GOT3 (cell line): ENCODE measurements at regions not wholly inside any gene's neighbourhood (a gene's known extent, or its start where the extent isn't known, plus 50 kb on each side); places are given as distances from the start of the nearest gene placed in this dataset.
"Not testable (repeated sequence)": the region's sequence is repeated elsewhere in the genome, so short reads cannot be mapped to it uniquely, and the experiment has no call there.

Source experiments
- DNase-seq: peaks from one replicate; lab custom pipeline; 2025; ENCODE audit warnings: mixed read lengths; lab: John Stamatoyannopoulos, UW

DNA sequence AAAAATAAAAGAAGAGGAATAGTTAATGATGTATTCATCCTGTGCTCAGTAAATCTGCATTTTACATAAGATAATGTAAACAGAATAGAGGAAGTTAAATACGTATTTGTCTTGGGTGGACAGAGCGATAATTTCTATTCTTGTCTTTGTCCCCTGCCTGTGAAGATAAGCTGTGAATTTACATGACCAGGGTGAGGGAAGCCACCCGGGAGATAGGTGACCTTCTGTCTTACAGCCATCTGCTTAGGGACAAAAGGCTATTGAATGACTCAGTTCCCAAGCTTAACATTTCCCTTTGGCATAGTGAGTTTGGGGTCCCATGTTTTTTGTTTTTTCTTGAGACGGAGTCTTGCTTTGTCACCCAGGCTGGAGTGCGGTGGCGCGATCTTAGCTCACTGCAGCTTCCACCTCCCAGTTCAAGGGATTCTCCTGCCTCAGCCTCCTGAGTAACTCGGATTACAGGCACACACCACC lies 88.7 kb upstream of the KCTD7 start:
- DNase-seq: no peak

DNA sequence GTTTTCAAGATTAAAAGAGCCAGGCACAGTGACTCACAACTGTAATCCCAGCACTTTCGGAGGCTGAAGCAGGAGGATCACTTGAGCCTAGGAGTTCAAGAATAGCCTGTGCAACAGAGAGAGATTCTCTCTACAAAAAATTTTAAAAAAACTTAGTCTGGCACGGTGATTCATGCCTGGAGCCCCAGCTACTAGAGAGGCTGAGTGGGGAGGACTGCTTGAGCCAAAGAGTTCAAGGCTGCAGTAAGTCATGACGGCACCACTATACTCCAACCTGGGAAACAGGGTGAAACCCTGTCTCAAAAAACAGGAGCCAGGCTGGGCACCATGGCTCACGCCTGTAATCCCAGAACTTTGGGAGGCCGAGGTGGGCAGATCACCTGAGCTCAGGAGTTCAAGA lies 86.6 kb upstream of the KCTD7 start:
- no peak for DNase-seq

DNA sequence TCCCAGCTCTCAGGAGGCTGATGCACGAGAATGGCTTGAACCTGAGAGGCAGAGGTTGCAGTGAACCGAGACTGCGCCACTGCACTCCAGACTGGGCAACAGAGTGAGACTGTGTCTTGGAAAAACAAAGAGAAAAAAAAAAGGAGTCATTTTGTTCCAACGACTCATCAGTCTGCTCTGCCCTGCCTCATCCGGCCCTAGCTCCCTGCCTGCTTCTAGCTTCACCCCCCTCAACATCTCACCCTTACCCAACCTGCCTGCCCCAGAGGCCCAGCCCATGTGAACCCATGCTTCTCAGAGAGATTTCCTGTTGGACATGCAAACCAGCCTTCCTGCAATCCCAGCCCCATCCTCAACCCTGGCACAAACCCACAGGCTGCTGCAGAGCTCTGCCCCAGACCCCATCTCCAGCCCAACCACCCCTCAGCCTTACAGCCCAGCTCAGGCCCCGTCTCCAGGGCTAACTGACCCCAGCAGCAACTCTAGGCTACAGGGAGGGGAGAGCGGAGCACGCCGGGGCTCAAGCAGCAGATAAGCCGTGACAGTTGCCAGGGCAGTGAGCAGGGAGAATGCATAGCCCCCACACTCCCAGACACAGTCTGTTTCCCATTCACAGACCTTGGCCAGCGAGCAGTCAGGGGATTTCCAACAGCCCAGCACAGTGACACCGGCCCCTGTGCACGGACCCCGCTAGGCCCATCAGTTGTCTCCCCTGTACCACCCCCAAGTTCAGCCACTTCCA lies 86.0 kb upstream of the KCTD7 start:
- no peak for DNase-seq

DNA sequence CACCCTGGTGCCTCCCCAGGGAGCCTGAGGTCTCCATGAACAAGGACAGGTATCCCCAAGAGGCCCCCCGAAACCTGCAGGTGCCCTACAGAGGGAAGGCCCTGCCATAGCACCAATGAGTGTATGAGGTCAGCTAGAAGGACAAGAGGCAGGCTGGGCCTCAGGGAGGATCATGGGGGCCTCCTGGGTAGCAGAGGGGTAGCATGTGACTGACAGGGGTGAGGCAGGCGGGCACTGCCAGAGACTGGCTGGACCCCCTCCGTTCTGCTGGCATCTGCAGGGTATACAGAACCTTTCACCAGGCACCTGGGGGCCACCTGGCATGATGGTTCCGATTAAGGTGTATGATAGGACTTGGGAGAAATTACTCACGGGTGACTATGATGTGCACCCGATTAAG lies 79.2 kb upstream of the KCTD7 start:
- no peak for DNase-seq

DNA sequence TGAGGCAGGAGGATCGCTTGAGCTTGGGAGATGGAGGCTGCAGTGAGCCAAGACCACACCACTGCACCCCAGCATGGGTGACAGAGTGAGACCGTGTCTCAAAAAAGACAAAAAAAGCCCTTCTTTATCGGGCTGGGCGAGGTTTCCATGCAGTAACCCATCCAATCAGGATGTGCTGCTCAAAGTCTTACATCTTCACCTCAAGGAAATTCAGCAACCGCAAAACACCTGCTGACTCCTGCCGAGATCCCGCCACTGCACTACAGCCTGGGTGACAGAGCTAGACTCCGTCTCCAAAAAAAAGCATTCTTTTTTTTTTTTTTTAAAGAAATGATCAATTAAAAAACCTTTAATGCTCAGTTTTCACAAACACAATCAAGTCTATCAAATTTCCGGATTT lies 75.7 kb upstream of the KCTD7 start:
- no peak for DNase-seq

DNA sequence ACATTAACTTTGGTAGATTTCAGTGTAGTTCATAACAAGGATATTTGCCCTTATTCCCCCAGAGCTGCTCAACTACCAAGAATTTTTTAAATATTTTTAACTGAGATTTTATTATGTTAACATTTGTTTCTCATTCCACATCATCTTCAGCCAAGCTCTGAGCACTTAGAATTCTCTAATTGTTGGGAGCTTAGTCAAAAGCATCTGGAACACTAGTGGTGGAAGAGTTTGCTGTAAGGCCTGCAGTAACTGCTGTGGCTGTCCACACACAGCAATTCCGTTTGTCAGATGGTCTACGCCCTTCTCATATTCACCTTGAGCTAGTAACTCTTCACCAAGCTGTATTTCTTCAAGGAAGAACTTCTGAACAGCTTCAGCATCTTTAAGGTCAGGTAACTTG lies 75.0 kb upstream of the KCTD7 start:
- DNase-seq: not testable (repeated sequence)

DNA sequence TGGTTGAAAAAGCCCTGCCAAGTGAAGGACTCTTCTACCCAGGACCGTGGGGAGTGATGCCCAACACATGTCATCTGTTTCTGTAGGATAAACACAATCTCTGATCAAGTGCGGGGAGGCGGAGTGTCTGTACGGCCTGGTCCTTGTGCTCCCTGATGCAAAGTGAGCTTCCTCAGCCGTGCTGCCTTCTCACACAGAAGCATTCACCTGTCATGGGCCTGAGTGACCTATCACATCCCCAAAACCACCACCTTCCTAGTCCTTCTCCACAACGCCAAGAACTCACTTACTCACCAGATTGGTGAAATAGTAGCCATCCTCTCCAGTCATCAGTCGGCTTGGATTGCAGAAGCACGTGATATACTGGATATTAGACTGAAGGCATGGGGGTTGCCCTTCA lies 74.4 kb upstream of the KCTD7 start:
- DNase-seq: not testable (repeated sequence)

DNA sequence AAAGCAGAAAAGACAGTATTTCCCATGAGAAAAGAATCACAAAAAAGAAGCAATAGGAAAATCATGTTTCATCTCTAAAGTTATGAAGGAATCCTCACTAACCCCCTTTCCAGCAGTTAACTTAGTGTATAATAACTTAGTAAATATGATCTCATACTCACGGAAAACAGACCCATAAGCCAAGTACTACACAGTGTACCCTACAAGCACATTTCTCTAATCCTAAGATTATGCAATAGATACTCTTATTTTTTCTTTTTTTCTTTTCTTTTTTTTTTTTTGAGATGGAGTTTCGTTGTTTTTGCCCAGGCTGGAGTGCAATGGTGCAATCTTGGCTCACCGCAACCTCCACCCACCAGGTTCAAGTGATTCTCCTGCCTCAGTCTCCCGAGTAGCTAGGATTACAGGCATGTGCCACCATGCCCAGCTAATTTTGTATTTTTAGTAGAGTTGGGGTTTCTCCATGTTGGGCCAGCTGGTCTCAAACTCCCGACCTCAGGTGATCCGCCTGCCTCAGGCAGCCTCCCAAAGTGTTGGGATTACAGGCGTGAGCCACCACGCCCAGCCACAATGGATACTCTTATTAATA lies 73.7 kb upstream of the KCTD7 start:
- DNase-seq: not testable (repeated sequence)

DNA sequence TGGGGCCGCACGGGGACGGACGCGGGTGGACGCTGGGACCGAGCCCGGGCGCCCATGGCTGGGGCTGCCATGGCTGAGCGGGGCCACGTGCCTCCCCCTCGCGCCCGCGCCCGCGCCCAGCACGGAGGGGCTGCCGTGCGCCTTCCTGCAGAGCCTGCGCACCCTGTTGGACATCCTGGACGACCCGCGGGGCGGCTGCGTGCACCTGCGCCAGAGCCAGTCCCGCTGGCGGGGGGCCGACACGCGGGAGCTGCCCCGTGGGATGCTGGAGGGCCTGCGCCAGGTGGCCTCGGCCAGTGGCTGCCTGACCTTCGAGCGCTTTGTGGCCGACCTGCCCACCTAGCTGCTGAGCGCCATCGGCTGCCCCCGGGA lies 72.5 kb upstream of the KCTD7 start:
- DNase-seq: no peak

DNA sequence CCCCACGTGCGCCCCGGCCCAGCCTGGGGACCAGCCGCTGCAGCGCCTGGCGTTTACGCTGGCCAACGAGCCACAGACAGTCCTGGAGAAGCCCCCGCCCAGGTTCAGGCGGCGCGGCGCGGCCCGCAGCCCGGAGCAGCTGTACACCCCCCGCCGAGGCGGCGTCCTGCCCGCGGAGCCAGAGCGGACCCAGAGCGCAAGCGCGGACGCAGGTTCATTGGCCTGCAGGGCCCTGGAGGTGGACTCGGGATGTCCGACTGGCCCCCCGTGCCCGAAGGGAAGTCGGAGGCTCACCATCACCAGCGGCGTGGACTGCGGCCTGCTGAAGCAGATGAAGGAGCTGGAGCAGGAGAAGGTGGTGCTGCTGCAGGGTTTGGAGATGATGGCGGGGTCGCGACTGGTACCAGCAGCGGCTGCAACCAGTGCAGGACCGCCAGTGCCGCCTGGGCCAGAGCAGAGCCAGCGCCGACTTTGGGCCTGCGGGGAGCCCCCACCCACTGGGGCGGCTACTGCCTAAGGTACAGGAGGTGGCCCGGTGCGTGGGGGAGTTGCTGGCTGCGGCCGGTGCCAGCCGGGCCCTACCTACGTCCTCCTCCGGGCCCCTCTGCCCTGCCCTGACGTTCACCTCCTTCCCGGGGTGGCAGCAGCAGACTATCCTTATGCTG lies 72.0 kb upstream of the KCTD7 start:
- no peak for DNase-seq

DNA sequence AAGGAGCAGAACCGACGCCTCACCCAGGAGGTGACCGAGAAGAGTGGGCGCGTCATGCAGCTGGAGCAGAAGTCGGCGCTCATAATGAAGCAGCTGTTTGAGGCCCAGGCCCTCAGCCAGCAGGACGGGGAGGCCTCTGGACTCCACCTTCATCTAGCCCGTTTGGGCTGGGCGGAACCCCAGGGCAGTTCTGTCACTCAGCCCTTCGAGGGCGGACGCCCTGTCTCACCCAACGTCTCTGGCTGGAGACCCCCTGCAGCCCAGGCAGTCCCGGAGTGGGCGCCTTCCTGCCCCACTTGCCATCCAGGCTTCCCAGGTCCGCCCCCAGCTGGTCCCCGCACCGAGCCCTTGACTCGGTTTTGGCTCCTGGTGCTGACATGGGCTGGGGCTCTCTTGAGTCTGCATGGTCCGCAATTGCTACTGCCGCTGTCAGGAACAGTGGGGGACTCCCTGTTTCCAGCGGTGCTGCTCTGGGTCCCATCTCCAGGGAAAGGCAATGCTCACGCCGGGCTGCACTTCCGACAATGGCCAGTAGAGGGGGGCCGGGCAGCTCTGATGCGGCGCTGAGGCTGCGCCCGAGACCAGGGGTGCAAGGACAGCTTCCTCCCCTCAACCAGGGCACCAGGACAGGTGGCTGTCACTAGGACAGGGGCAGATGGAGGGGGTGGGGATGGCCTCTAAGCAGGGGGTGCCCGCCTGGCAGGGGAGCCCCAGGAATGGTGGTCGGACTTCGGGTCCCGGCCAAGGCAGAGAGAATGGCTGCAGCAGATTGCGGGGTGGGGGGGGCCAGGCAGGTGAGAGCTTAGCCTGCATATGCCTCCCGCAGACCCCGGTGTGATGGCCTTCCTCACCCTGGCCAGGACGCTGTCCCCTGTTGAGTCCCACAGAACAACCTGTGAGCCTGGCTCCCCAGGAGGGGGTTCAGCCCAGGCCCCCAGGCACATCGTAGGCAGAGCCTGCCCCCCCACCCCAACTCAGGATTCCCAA lies 71.2 kb upstream of the KCTD7 start:
- DNase-seq: no peak

DNA sequence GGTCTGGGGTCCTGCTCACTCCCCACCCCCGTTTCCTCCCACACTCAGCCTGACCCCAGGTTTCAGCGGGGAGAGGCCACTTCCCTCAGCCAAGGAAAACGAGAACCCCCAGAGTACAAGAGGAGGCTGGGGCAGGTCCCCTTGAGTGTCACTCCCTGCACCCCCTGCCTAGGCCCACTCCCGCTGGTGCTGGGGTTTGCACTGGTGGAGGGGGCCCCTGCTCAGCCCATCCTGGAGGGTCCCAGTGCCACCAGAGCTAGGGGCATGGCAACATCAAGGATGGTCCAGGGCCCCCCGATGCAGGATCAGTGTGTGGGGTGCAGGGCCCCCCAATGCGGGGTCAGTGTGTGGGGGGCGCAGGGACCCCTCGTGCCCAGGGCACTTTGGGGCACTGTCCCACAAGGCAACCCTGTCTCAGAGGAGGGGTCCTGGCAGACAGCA lies 70.5 kb upstream of the KCTD7 start:
- no peak for DNase-seq

DNA sequence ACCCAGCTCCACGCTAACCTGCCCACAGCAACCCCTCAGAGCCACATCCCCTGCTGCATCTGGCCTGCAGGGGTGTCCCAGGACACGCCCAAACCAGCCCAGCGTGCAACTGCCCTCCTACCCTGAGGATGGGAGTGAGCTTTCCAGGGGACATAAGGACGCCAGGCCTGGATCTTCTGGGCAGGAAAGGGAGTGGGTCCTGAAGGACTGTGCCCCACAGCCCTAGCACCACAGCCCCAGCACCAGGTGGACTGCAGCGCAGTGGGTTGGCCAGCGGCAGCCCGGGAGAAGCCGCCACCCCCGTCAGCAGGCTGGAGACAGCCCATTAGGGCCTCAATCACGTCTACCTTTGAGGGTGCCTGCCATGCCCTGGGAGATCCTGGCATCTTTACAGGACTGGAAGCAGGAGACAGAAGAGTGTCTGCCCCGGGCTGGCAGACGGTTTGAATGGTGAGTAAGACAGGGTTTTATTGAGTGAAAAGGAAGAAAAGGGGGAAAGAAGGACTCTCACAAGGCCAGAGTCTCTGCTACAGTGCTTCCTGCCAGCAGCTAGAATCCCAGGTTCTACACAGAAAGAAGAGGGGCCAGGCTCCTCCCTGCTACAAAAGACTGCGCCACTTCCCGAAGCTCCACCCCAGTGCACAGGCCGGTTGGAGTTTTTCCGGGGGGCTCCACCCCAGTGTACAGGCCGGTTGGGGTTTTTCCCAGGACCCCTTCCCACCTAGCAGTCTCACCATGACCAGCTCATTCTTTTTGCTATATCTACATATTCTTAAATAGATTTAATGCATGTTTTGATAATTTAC lies 69.8 kb upstream of the KCTD7 start:
- no peak for DNase-seq

DNA sequence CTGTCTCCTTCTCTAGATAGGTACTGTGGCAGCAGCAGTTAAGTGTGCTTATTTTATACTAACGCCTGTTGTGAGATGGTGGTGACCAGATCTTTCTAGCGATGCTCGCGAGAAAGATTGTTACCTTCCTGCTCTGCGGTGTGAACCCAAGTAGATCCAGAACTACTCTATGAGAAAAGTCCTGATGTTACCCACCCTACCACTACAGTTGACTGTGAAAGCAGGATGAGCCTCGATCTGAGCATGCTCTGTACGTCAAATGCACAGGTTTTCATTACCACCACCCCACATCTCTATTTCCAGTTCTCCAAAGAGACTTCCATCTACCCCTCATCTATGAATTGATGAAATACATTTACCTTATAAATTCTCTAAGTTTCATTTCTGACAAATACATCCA lies 64.6 kb upstream of the KCTD7 start:
- DNase-seq: no peak

DNA sequence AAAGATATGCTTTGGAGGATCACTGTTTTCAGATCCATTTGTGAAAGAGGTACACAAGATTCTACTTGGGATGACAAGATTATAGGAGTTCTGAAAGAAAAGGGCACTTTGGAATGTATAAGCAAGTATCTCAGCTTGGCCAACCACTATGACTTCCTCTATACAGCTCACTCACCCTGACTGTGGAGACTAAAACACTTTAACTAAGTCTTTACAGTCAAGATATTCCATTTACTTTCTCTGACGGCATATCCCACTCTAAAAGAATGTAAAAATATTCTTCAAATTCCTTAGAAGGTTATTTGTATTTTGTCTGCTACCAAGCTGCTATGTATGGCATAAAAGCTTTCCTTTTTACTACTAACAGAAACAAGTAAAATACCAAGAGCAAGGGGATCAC lies 58.5 kb upstream of the KCTD7 start:
- DNase-seq: not testable (repeated sequence)

DNA sequence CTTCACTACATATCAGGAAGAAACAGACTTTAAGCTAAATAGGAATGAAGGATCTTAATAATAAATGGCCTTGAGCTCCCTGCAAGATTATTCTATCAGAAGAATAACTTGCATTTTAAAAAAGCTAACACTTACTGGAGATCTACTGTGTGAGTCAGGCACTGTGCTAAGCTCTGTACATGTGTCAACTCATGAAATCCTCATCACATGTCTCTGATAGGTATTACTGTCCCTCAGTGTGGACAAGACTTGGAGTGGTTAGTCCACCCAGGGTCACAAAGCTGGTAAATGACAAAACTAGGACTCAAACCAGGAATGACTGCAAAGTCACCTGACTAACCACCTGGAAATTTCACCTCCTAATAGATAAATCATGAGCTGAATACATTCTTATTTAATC lies 57.1 kb upstream of the KCTD7 start:
- DNase-seq: no peak

DNA sequence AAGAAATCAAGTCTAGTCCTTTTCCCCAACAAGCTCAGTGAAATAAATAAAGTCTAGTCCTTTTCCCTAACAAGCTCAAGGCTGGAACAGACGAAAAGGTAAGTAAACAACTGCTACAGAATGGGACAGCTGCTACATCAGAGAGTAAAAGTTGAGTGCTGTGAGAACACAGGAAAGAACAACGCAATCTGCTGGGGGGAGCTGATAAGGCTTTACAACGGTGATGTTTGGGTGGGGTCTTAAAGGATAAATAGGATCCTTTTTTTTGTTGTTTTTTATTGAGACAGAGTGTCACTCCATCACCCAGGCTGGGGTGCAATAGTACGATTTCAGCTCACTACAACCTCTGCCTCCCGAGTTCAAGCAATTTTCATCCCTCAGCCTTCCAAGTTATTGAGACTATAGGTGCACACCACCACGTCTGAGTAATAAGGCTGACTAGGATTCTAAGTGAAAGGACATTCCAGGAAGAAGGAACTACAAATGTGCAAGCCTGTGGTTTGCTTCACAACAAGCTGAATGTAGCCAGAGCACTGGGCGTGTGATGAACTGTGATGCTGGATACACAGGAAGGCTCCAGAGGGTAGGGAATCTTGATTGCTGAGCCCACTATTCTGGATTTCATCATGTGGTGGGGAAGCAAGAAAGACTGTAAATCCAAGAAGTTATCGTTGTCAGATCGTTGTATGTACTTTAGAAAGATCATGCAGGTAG lies 54.7 kb upstream of the KCTD7 start:
- DNase-seq: not testable (repeated sequence)

DNA sequence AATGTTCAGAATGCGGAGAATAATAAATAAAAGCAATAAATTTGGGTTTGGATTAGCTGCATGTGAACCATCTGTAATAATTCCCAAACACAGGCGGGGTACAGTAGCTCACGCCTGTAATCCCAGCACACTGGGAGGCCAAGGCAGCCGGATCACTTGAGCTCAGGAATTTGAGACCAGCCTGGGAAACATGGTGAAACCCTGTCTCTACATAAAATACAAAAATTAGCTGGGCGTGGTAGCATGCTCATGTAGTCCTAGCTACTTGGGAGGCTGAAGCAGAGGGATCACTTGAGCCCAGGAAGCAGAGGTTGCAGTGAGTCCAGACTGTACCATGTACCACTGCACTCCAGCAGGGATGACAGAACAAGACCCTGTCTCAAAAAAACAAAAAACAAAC lies 53.9 kb upstream of the KCTD7 start:
- not testable (repeated sequence) for DNase-seq

DNA sequence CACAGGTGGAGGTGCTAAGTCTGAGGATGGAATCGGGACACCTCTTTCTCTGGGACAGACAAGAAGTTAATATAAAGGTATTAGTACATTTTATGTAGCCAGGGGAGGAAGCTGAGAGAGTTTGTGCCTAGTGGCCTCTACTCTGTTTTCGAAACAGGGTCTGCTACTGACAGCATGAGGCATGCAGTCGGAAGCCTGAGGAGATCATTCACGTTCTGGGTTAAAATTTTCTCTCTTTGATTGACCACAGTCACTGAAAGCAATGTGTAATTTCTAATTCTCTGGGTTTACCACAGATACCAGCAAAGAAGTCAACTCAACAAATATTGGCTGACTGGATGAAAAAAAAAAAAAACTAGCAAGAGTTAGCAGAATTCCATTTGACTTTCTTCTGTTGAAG lies 53.3 kb upstream of the KCTD7 start:
- DNase-seq: no peak

DNA sequence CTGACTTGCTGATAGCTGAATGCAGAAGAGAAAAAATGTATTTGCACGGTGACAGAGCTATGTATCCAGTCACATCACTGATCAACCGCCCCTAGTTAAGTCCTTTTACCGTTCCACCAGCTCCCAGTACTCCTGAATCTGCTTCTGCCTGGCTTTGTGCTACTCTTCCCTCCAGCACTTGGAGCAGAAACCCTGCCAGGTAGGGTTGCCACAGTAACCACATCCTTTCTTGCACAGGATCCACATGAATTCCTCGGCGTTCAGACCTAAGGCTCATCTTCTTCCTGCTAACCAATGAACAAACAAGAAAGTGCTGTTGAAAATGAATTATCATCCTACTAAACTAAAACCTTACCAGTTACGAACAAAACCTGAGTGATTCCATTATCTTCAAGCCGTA lies 52.0 kb upstream of the KCTD7 start:
- no peak for DNase-seq
